ENCODE measurements at regions not wholly inside any gene's neighbourhood (a gene's known extent, or its start where the extent isn't known, plus 50 kb on each side); places are given as distances from the start of the nearest gene placed in this dataset.

DNA sequence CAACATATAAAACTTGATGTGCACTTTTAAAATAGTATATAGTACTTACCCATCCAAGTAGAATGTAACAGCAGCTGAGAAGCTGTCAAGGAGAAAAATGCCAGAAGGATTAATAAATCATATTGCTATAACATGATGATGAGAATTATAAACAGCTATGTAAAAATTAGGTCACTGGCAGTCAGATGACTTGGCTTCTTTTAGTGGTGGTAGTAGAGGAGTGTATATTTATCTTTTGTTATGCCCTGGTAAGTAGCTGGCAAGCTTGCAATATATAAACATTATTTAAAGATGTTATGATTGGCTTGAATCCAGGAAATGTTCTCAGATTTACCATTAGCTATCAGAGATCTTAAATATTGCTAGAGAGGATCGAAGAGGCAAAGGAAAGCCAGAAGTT, 471.0 kb upstream of the MGAT4C start:
- DNase-seq (ENCODE audit: low read depth, low spot score) (peak; percentile 13), FAIRE-seq (no peak)
- no peak for TF ChIP-seq EZH2 (IDR thresholded peaks at IDR 0.05; ENCODE audit: low read length)
- TF ChIP-seq, protein P1, sequence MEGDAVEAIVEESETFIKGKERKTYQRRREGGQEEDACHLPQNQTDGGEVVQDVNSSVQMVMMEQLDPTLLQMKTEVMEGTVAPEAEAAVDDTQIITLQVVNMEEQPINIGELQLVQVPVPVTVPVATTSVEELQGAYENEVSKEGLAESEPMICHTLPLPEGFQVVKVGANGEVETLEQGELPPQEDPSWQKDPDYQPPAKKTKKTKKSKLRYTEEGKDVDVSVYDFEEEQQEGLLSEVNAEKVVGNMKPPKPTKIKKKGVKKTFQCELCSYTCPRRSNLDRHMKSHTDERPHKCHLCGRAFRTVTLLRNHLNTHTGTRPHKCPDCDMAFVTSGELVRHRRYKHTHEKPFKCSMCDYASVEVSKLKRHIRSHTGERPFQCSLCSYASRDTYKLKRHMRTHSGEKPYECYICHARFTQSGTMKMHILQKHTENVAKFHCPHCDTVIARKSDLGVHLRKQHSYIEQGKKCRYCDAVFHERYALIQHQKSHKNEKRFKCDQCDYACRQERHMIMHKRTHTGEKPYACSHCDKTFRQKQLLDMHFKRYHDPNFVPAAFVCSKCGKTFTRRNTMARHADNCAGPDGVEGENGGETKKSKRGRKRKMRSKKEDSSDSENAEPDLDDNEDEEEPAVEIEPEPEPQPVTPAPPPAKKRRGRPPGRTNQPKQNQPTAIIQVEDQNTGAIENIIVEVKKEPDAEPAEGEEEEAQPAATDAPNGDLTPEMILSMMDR (optimal IDR thresholded peaks at IDR 0.05 in 1 of 3, IDR thresholded peaks at IDR 0.05 in 1 of 3, conservative IDR thresholded peaks at IDR 0.05 in 1 of 3; ENCODE audit: extremely low read depth in 1 of 3, insufficient read depth in 2 of 3, low read length in 3 of 3) = no peak
- Histone ChIP-seq H3K4me3 (ENCODE audit: control insufficient read depth in 2 of 3, extremely low read depth in 1 of 3, insufficient read depth in 2 of 3, low read depth in 1 of 3, low read length in 3 of 3) (no peak overlapping the region), H3K79me2 (ENCODE audit: control insufficient read depth, insufficient read depth, low read length) (no peaks in the 10 kb centered on the region), H3K27me3 (ENCODE audit: control insufficient read depth, extremely low read depth, insufficient read depth, low read length) (no peaks in the 10 kb centered on the region), H3K9ac (ENCODE audit: control insufficient read depth, extremely low read depth, insufficient read depth, low read length) (no peak overlapping the region), H3K36me3 (ENCODE audit: control insufficient read depth in 2 of 2, extremely low read depth in 1 of 2, insufficient read depth in 2 of 2, low read length in 2 of 2) (no peaks in the 10 kb centered on the region), H3K9me3 (ENCODE audit: control insufficient read depth, low read depth, low read length) (no peaks in the 10 kb centered on the region), H3K4me1 (ENCODE audit: control insufficient read depth, extremely low read depth, insufficient read depth, low read length) (peaks cover 11% of the 10 kb centered on the region), H3K4me2 (ENCODE audit: control insufficient read depth, extremely low read depth, insufficient read depth, low read depth, low read length) (no peak overlapping the region), H4K20me1 (ENCODE audit: control insufficient read depth, extremely low read depth, insufficient read depth, low read length) (no peaks in the 10 kb centered on the region), H3K9me1 (ENCODE audit: control insufficient read depth, extremely low read depth, insufficient read depth, low read length) (no peaks in the 10 kb centered on the region), H2AFZ (ENCODE audit: control insufficient read depth, low read length) (peak overlapping the region; percentile 5), H3K27ac (ENCODE audit: control insufficient read depth, insufficient read depth, low read length) (no peak overlapping the region)
- dilution Hi-C loops (cut with MboI; ENCODE audit: extremely low pct_ligation_motif_present, low sequenced_read_pairs) = no loop called here

DNA sequence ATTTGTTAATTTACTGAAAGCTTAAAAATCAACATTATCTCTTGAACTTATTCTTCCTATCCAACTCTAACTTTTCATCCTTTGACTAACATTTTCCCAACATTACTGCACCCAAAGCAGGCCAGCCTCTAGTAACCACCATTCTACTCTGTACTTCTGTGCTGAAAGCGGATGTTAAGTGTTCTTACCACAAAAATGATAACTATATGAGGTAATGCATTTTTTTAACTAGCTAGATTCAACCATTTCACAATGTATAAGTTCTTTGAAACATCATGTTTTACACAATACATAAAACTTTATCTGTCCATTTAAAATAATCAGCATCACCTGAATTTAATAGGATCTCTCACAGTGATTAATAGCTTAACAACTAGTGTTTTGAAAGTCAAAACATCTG, 468.5 kb upstream of the MGAT4C start:
- Histone ChIP-seq H3K27ac (ENCODE audit: control insufficient read depth, insufficient read depth, low read length) (no peak overlapping the region), H3K79me2 (ENCODE audit: control insufficient read depth, insufficient read depth, low read length) (no peaks in the 10 kb centered on the region), H3K36me3 (ENCODE audit: control insufficient read depth in 2 of 2, extremely low read depth in 1 of 2, insufficient read depth in 2 of 2, low read length in 2 of 2) (no peaks in the 10 kb centered on the region), H3K4me3 (ENCODE audit: control insufficient read depth in 2 of 3, extremely low read depth in 1 of 3, insufficient read depth in 2 of 3, low read depth in 1 of 3, low read length in 3 of 3) (no peak overlapping the region), H4K20me1 (ENCODE audit: control insufficient read depth, extremely low read depth, insufficient read depth, low read length) (no peaks in the 10 kb centered on the region), H3K4me2 (ENCODE audit: control insufficient read depth, extremely low read depth, insufficient read depth, low read depth, low read length) (no peak overlapping the region), H3K9me3 (ENCODE audit: control insufficient read depth, low read depth, low read length) (no peaks in the 10 kb centered on the region), H3K27me3 (ENCODE audit: control insufficient read depth, extremely low read depth, insufficient read depth, low read length) (no peaks in the 10 kb centered on the region), H3K9ac (ENCODE audit: control insufficient read depth, extremely low read depth, insufficient read depth, low read length) (no peak overlapping the region), H3K9me1 (ENCODE audit: control insufficient read depth, extremely low read depth, insufficient read depth, low read length) (no peaks in the 10 kb centered on the region), H3K4me1 (ENCODE audit: control insufficient read depth, extremely low read depth, insufficient read depth, low read length) (peaks cover 1% of the 10 kb centered on the region), H2AFZ (ENCODE audit: control insufficient read depth, low read length) (no peak overlapping the region)
- dilution Hi-C loops (cut with MboI; ENCODE audit: extremely low pct_ligation_motif_present, low sequenced_read_pairs) = no loop called here
- DNase-seq (ENCODE audit: low read depth, low spot score) (no peak), FAIRE-seq (no peak)
- TF ChIP-seq, protein P1 (optimal IDR thresholded peaks at IDR 0.05 in 1 of 3, IDR thresholded peaks at IDR 0.05 in 1 of 3, conservative IDR thresholded peaks at IDR 0.05 in 1 of 3; ENCODE audit: extremely low read depth in 1 of 3, insufficient read depth in 2 of 3, low read length in 3 of 3) = no peak
- no peak for TF ChIP-seq EZH2 (IDR thresholded peaks at IDR 0.05; ENCODE audit: low read length)

All from keratinocyte (primary cell).